GM18868 (cell line): ENCODE measurements at regions not wholly inside any gene's neighbourhood (a gene's known extent, or its start where the extent isn't known, plus 50 kb on each side); places are given as distances from the start of the nearest gene placed in this dataset.
A peak's percentile ranks its signal among the peaks of the same experiment; 100 is the strongest.

Source experiments
- ATAC-seq: cut with Tn5 transposase; IDR thresholded peaks from one replicate; pipeline ENCODE4 v1.9.1; 2021; ENCODE audit warnings: mild to moderate bottlenecking, moderate library complexity; ENCODE audit not compliant: unreplicated experiment

GRCh38 chr10:128367807-128368206, 241.6 kb upstream of the MKI67 start:
- ATAC-seq: no peak

DNA sequence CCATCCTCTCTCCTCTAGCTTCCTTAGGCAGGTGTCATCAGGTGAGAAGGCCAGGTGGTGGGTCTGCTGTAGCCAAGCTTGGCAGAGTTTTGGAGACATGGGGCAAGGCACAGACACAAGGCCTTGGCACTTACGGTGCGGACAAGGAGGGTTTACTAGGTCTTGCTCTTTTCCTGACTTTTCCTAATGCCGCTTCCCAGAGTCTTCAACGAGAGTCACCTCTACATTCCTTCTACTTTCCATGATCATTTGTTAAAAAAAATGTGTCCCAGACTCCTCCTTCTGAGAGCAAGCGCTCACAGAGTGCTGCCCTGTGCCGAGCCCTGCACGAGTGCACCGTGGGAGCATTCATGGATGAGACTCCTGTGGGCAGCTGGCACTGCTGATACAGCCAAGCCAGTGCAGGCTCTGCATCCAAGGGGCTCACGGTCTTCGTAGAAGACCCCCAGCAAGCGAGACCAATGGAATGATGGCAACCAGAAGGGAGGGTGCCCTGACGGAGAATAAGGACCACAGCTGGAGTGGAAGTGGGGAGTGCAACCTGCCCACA, 243.0 kb upstream of the MKI67 start:
- ATAC-seq: no peak

GRCh38 chr10:128373071-128373749, 247.0 kb upstream of the MKI67 start:
- ATAC-seq: peak; percentile 93

- no peak for ATAC-seq
These were observed 247.6 kb upstream of the MKI67 start for GRCh38 chr10:128373831-128374230.

- ATAC-seq: no peak
These were observed 248.9 kb upstream of the MKI67 start for GRCh38 chr10:128375171-128375570.

GRCh38 chr10:128377364-128377987, 251.3 kb upstream of the MKI67 start:
- no peak for ATAC-seq

- ATAC-seq: no peak
These were observed 251.8 kb upstream of the MKI67 start for GRCh38 chr10:128377988-128378387.

- ATAC-seq: no peak
These were observed 254.7 kb upstream of the MKI67 start for GRCh38 chr10:128380946-128381345.

DNA sequence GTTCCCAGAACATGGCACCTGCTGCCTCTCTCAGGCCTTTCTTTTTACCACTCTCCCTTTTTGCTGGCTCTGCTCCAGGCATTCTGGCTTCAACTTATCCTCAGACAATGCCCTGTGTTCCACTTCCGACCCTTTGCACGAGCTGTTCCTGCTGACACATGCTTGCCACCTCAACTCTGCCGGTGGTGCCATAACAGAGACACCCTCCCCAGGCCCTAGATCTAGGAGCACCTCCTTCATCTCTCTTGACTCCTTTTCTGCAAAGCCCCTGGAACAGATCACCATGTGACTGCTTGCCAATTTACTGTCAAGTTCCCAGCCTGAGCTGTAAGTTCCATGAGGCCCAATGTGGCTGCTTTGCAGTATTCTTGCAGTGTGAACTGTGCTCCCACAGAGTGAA, 256.0 kb upstream of the MKI67 start:
- no peak for ATAC-seq

- no peak for ATAC-seq
These were observed 258.6 kb upstream of the MKI67 start for GRCh38 chr10:128384831-128385230.

DNA sequence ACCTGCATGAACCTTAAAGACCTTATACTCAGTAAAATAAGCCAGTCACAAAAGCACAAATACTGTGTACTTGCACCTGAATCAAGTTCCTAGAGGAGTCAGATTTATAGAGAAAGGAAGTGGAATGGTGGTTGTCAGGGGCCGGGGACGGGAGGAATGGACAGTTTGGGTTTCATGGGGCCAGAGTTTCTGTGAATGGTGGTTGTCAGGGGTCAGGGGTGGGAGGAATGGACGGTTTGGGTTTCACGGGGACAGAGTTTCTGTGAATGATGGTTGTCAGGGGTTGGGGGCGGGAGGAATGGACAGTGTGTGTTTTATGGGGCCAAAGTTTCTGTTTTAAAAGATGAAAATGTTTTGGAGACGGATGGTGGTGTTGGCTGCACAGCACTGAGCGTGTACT, 260.0 kb upstream of the MKI67 start:
- no peak for ATAC-seq

DNA sequence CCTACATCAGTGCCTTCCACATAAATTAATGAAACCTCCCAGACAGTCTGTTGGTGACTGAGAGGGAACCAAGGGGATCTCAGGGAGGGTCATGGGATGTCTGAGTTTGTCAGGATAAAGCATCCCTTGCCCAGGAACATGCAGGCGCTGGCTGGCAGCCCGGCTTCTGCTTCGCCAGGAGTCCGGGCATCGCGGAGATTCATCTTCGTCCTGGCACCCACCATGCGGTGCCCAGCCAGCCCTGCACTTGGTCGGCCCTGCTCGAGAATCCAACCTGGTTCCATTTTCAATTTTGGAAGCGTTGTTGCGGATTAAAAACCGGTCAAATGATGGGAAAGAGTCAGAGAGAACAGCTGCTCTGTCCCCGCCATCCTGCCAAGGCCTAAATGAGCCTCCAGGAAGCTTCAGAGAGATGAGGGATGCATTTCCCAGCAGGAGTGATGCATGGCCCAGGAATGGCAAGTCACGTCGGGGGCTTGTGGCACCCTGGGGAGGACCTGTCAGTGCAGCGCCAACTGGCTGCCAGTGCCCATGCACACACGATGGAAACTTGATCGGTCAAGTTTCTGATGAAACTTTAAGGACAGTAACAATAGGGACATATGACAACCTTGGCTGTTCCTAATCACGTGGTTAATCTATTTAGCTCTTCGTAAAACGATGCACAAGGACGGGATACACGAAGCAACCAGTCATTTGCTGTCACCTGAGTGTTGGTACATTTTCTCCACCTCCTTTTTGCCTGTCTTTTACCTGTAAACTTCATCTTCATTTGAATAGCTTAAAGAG, 260.8 kb upstream of the MKI67 start:
- no peak for ATAC-seq

DNA sequence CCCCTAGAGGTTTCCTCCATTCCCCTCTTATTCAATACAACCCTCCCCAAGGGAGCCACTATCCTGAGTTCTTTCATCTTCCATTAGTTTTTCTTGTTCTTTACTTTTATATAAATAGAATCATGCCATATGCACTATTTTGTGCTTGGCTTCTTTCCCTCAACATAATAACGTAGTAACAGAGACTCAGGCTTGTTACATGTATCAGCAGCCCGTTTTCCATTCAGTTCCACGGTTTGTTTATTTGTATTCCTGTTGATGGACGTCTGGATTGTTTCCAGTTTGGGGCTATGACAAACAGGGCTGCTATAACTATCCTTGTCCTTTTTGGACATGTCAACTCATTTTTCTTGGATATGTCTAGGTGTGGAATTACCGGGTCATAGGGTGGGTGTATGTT, 264.4 kb upstream of the MKI67 start:
- no peak for ATAC-seq

- ATAC-seq: no peak
These were observed 267.3 kb upstream of the MKI67 start for GRCh38 chr10:128393546-128393945.

DNA sequence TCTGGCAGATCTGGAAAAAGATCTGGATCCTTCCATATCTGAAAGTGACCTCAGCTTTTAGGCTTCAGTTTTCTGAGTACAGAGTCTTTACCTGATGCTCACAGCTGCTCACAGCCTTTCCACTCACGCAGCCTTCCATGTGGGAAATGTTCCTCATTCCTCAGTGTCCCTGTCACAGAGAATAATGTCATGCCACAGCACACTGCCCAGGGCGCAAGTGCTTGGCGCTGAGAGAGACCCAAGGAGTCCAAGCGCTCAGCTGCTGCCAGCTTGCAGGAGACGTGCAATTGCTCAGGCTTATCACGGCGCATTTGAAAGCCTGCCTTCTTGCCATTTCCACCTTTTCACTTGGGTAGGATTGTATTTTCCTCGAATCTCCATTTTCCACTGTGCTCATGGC, 271.9 kb upstream of the MKI67 start:
- no peak for ATAC-seq

- ATAC-seq: no peak
These were observed 272.8 kb upstream of the MKI67 start for GRCh38 chr10:128398999-128399398.

GRCh38 chr10:128400564-128400963, 274.3 kb upstream of the MKI67 start:
- no peak for ATAC-seq

DNA sequence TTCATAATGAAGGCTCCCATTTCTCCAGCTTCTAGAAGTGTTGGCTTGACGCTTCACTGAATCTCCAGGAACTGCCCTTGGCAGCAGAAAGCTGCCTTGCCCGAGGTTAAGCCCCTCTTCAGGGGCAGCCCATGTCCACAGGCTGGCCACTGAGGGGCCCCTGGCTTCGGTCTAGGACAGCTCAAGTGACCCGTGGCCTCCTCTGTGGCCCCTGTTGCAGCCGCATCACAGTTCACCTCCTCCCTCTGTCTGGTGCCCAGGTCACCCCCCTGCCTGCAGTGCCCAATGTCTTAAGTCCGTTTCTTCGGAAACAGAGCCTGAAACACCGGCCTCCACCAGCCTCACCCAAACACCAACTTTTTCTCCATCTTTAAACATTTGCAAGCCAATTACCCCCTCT, 279.2 kb upstream of the MKI67 start:
- ATAC-seq: no peak

DNA sequence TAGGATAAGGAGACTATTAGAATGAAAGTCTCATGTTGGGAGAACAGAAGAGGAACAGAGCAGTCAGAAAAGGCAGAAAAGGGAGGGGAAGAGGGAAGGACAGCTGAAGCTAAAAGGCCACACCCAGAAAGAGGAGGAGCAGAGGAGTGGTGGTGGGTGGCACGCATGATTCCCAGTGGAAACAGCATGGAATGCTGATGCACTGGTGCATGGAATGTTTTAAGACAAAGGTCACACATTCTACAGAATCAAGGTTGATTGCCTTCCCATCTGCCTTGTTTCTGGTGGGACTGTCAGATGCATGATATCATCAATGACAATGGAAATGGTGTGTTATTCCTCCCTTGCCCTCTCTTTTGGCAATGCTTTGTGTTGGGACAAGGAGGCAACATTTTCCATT, 285.4 kb upstream of the MKI67 start:
- no peak for ATAC-seq

GRCh38 chr10:128414568-128414967, 288.3 kb upstream of the MKI67 start:
- no peak for ATAC-seq

- ATAC-seq: no peak
These were observed 290.0 kb upstream of the MKI67 start for GRCh38 chr10:128416231-128416630.

DNA sequence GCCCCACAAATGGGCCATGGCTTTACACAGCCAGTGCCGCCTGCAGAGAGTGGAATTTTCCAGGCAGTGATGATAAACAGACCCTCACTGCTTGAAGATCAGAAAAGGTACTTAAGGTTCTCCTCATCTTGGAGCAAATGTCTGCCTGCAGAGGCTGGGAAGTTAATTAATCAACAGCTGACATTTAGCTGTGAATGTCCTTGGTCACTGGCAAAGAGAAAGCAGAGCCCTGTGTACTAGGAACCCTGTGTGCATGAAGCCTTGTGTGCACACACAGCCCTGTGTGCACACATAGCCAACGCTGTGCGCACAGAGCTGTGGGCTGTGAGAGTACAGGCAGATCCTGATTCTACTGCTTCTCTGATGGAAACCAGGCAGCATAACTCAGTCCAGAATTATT, 291.6 kb upstream of the MKI67 start:
- no peak for ATAC-seq
